NCI-H2029 treated with DMSO at 0.1 percent for 48 hours (cell line): ENCODE measurements at regions not wholly inside any gene's neighbourhood (a gene's known extent, or its start where the extent isn't known, plus 50 kb on each side); places are given as distances from the start of the nearest gene placed in this dataset.
A peak's percentile ranks its signal among the peaks of the same experiment; 100 is the strongest.

Source experiments
- DNase-seq: peaks from one replicate; lab custom pipeline; 2025; lab: John Stamatoyannopoulos, UW

DNA sequence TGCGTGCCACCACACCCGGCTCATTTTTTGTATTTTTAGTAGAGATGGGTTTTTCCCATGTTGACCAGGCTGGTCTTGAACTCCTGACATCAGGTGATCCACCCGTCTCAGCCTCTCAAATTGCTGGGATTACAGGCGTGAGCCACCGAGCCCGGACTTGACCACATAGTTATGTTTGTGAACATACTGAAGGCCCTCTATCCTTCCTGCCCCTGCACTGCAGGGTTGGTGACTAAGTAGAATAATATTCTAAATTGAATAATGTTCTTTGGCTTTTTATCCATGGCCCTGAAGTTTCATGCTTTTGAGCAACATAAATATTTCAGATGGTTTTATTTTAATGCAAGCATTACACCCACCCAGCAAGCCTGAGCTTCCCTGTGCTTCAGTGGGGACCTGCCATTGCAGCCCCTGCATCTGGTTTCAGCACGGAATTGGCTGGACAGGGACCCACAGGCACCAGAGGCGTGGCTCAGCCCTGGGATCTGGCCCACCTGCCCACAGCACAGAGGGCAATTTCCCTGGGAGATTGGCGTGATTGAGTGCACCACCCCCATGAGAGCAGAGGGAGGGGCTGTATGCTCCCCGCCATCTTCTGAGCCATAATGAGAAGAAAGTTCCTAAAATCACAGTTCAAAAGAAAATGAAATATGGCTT, 460.5 kb downstream of the BRD1 start:
- DNase-seq = no peak

GRCh38 chr22:49366437-49366836, 461.2 kb downstream of the BRD1 start:
- DNase-seq = no peak

- no peak for DNase-seq
Observed at GRCh38 chr22:49365910-49366309, 461.8 kb downstream of the BRD1 start.

DNA sequence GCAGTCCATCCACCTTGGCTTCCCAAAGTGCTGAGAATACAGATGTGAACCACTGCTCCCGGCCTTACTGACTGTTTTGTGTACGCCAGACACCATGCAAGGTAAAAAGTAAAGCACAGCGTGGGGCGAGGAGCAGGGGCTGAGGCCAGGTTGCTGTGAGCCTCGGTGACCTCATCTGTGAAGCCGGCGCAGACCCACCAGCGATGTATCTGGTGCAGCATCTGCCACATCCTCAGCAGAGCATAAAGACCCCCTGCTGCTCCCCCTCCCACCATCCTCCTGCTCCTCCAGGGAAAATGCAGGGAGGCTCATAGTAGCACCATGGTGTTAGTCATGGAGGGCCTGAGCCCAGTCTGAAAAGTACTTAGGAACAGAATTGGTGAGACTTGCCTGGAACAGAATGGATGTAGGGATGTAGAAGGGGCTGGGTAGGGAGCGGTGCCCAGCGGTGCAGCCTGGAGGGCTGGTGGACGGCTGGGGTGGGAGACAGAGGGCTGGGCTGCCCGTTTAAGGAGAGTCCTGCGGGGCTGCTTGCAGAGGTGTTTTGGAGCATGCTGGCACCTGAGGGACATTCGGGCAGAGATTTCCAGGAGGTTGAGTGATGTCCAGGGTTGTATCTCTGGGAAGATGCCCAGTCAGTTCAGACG, 462.4 kb downstream of the BRD1 start:
- no peak for DNase-seq

DNA sequence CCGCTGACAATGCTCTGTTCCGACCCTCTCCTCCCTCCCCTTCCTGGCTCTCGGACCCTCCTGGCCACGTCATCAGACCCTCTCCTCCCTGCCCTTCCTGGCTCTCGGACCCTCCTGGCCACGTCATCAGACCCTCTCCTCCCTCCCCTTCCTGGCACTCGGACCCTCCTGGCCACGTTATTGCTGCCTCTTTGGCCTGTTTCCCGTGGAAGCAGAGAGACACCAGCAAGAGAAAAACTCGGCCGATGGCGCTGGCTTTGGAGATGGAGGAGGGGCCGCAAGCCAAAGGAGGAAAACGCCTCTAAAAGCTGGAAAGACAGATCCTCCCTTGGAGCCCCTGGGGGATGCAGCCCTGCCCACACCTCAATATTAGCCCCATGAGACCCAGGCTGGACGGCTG, 463.3 kb downstream of the BRD1 start:
- no peak for DNase-seq

GRCh38 chr22:49363526-49364230, 464.0 kb downstream of the BRD1 start:
- no peak for DNase-seq

- DNase-seq = no peak
Observed at GRCh38 chr22:49362211-49362839, 465.3 kb downstream of the BRD1 start.

GRCh38 chr22:49361164-49361563, 466.5 kb downstream of the BRD1 start:
- DNase-seq = no peak

- no peak for DNase-seq
Observed at GRCh38 chr22:49360746-49361145, 466.9 kb downstream of the BRD1 start.

DNA sequence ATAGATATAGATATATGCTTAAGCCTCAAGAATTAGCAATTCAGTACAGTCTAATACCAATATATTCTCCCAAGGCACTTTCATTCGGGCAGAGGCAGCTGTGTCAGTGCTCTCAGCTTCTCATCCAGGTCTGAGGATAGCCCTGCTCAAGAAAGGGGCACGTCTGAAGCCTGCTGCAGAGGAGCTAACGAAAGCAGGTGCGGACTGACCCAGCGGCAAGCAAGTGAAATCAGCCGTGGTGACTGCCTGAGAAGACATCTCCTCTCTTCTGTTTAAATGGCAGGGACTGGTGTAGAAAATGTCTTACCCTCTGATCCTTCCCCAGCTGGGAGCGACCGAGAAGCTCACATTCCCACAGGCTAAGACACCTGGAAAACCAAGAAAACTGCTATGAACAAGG, 468.6 kb downstream of the BRD1 start:
- no peak for DNase-seq

DNA sequence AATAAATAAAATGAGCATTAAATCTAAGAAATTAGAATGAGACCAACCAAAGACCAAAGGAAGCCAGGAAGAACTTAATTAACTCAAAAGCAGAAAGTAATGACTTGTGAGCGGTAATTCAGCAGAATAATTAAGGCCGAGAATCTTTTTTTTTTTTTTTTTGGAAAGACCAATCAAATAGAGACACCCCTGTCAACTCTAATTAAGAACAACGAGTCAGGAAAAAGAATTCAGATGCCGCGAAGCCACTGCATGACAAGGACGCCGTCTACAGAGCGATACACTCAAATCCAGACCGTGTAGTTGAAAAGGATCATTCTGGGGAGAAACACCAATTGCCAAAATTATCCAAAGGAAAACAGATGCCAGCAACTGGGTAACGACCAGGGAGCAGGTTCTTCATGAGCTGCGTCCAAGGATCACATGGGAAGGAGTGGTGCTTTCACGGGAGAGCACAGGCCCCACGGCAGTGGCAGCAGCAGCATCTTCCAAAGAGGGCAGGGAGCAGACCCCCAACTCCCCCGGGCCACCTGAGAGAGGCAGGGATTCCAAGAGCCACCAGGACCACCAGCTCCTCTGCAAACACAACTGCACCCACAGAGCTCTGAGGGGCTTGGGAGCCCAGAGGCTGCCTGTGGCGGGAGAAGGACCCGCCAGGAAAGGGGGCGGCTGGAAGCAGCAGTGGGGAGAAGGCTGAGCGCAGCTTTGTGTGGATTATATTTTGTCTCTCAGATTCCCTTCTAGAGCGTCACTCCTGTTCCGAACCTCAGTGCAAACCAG, 469.8 kb downstream of the BRD1 start:
- no peak for DNase-seq

- no peak for DNase-seq
Observed at GRCh38 chr22:49356428-49356827, 471.2 kb downstream of the BRD1 start.

DNA sequence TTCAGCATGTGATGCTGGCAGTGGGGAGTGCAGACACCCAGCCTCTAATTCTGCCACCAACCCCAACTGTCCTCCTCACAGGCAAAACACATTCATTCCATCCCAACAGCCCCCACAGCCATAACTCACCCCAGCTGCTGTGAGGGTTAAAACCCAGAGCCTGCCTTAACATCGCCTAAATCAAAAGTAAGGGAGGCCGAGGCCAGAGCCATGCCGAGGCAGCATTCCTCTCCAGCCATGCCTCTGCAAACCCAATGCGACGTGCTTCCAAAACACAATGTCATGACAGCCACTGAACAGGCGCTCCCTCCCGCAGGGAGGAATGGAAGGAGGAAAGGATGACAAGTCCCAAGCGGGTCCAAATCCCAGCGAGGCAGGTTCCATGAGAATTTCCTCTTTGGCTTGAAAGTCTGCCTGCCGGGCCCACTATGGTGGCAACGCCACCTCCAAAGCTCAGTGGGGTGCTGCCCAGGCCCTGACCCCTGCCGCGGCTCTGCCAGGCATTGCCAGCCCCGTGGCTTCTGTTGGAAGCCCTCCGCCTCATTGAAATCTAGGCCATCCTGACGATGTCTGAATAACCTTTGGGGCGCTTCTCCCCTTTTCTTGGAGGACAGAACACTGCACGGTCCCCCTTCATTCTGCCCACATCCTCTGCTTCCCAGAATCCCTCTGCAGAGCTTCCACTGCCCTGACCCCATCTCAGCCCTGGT, 472.3 kb downstream of the BRD1 start:
- no peak for DNase-seq

DNA sequence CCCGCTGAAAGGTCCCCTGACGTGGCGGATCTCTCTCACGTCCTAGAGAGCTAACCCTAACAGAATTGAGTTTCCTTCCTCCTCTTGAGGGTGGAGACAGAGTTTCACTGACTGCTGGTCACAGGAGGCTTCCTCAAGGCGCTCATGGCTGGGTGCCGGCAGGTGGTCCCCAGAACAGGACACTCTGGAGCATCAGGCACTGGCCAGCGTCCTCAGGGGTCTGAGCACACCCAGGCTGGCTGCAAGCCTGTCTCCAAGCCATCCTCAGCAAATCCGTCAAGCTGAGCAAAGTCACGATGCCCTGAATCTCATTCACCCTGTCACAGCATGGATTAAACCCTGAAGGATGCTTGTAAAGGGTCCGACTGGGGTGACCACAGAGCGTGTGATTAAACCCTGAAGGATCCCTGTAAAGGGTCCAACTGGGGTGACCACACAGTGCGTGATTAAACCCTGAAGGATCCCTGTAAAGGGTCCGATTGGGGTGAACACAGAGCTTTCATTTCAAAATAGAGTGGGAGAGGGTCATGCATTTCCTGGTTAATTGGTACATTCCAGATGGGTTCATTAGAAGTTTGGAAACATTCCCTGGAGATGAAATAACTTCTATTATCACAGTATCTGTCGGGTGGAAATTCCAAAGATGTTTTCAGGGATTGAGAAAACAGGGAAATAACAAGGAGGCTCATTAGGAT, 473.0 kb downstream of the BRD1 start:
- no peak for DNase-seq

- DNase-seq = no peak
Observed at GRCh38 chr22:49353235-49353634, 474.4 kb downstream of the BRD1 start.

DNA sequence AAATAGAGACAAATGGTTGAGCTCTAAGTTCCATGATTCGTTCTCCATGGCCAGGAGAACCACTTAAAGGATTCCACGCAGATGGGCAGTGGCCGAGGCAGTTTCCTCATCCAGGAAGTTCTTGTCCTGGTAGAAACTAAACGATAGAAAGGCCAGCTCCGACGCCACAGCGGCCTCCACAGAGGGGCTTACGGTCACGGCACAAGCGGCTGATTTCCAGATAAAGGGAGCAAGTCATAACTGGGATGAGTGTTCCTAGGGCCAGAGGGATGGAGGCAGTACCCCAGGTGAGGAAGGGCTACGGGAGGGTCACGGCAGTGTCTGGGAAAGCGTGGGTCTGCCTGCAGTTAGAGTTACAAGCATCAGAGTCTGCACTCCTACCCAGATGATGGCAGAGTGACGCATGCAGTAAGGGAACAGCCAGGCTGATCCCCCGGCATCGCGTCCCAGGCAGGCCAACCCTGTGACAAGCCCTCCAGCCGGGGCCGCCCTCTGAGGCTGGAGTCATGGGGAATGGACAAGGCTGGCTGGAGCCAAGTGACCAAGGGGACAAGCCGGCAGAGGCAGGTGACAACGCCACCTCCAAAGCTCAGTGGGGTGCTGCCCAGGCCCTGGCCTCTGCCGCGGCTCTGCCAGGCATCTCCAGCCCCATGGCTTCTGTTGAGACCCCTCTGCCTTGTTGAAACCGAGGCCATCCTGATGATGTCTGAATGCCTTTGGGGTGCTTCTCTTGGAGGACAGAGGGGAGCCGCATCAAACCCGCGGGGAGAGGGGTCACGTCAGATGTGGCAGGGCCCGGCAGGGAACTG, 475.1 kb downstream of the BRD1 start:
- DNase-seq = no peak

GRCh38 chr22:49351761-49352227, 475.9 kb downstream of the BRD1 start:
- no peak for DNase-seq

DNA sequence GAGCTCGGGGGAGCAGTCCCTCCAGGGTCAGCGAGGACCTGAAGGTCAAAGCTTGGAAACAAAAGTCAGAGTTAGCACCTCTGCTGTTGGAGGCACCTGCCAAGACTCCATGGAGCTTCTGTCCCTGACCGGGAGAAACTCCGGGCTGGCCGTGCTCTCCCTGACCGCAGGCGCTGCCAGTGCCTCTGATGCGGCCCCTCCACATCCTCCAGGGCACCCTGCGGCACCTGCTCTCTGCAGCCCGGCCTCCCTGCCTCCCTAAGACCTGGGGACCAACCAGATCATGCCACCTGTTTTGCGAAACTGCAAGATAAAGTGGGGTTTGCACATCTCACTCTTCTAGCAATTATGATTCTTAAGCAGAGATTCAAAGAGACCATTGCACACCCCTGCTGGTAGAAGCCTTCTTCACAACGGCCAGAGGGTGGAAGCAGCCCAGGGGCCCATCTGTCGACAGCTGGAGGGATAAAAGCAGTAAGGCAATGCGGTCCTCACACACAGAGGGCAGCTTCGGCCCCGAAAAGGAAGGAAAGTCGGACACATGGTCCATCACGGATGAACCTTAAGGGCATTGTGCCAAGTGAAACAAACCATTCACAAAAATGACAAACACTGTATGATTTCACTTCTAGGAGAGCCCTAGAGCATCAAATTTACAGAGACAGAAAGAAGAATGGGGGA, 477.1 kb downstream of the BRD1 start:
- DNase-seq = peak; percentile 5

DNA sequence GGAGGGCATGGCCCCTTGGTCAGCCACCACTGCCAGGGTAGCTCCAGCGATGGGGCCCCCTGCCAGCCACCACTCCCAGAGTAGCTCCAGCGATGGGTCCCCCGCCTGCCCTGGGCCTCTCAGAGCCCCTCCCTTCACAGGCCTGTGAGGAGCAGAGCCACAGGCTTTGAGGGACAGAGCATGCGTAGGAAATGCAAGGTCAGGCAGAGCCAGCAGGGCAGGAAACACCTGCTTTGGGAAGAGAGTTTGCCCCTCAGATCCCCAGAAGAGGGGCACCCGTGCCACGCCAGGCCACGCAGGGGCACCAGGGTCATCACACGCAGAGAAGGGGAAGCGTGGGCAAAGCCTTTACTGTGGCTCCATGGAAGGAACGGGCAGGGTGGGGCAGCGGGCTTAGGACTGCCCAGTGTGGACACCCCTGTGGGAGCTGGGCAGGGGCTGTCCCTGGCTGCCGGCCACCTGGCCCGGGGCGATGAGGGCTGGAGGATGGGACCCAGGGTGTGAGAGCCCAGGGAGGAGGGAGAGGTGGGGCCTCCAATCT, 477.8 kb downstream of the BRD1 start:
- DNase-seq = no peak
